ENCODE measurements at regions not wholly inside any gene's neighbourhood (a gene's known extent, or its start where the extent isn't known, plus 50 kb on each side); places are given as distances from the start of the nearest gene placed in this dataset.

- TF ChIP-seq EZH2 (IDR thresholded peaks at IDR 0.05; ENCODE audit: insufficient read depth, poor library complexity, severe bottlenecking) (no peak), EZH2phosphoT487 (IDR thresholded peaks at IDR 0.05; ENCODE audit: insufficient read depth, low read depth) (no peak)
- in situ Hi-C loops (cut with MboI): no loop called here
Observed at GRCh38 chr11:116250155-116250554, 522.6 kb downstream of the BUD13 start.

DNA sequence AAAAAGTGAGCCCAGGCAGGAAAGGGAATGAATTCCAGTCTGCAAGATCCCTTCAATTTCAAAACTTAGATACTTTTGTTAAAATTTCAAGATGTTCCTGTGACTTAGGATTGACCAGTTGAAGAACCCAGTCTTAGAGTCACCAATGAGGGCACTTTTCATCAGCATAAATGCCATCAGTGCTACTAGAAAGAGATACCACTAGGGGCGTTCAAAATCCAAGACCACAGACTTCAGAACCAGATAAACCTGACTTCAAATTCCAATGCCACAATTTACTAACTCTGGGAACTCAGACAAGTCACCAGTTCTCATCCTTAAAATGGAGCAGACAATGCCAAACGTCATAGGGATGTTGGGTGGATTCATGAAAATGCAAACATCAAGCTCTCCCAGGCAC is 523.2 kb downstream of the BUD13 start:
- Histone ChIP-seq H3K79me2 (ENCODE audit: insufficient read depth) (no peaks in the 10 kb centered on the region), H3K9me3 (ENCODE audit: low read depth) (no peaks in the 10 kb centered on the region), H3K9me2 (ENCODE audit: insufficient read depth) (no peaks in the 10 kb centered on the region), H3K9ac (no peak overlapping the region), H2AFZ (no peak overlapping the region), H3F3A (ENCODE audit: insufficient read depth) (no peaks in the 10 kb centered on the region), H3K4me2 (ENCODE audit: unreplicated experiment) (no peak overlapping the region), H4K20me1 (ENCODE audit: insufficient read depth) (no peaks in the 10 kb centered on the region), H3K4me3 (no peak overlapping the region), H3K36me3 (ENCODE audit: low read depth) (no peaks in the 10 kb centered on the region), H3K27me3 (replicated peaks; ENCODE audit: insufficient read depth) (no peaks in the 10 kb centered on the region), H3K4me1 (ENCODE audit: insufficient read depth) (no peaks in the 10 kb centered on the region), H3K27ac (no peak overlapping the region)
- in situ Hi-C loops (cut with MboI): no loop called here
- 5 to 14% methylated on average over 2 of the region's 2 CpGs for WGBS, 2 experiments (ENCODE audit: low coverage in 1 of 2, low lambda C conversion rate in 2 of 2, missing lambda C conversion rate in 2 of 2)
- no peak for DNase-seq
- no peak for TF ChIP-seq EZH2phosphoT487 (IDR thresholded peaks at IDR 0.05; ENCODE audit: insufficient read depth, low read depth)
- TF ChIP-seq EZH2 (IDR thresholded peaks at IDR 0.05; ENCODE audit: insufficient read depth, poor library complexity, severe bottlenecking): no peak

More at GRCh38 chr11:116250155-116250554, 522.6 kb downstream of the BUD13 start:
- H3K27ac ChIP-seq: no peak overlapping the region
- no peaks in the 10 kb centered on the region for H3F3A ChIP-seq (ENCODE audit: insufficient read depth)
- no peak overlapping the region for H3K4me3 ChIP-seq
- H4K20me1 ChIP-seq (ENCODE audit: insufficient read depth): no peaks in the 10 kb centered on the region
- H3K9me3 ChIP-seq (ENCODE audit: low read depth): no peaks in the 10 kb centered on the region
- H3K36me3 ChIP-seq (ENCODE audit: low read depth): no peaks in the 10 kb centered on the region
- no peaks in the 10 kb centered on the region for H3K79me2 ChIP-seq (ENCODE audit: insufficient read depth)
- H3K4me1 ChIP-seq (ENCODE audit: insufficient read depth): no peaks in the 10 kb centered on the region
- DNase-seq: no peak
- no peaks in the 10 kb centered on the region for H3K27me3 ChIP-seq (replicated peaks; ENCODE audit: insufficient read depth)
- H3K9ac ChIP-seq: no peak overlapping the region
- H3K9me2 ChIP-seq (ENCODE audit: insufficient read depth): no peaks in the 10 kb centered on the region
- 46 to 48% methylated on average over 7 of the region's 7 CpGs for WGBS, 2 experiments (ENCODE audit: low coverage in 1 of 2, low lambda C conversion rate in 2 of 2, missing lambda C conversion rate in 2 of 2)
- no peak overlapping the region for H2AFZ ChIP-seq
- H3K4me2 ChIP-seq (ENCODE audit: unreplicated experiment): no peak overlapping the region

DNA sequence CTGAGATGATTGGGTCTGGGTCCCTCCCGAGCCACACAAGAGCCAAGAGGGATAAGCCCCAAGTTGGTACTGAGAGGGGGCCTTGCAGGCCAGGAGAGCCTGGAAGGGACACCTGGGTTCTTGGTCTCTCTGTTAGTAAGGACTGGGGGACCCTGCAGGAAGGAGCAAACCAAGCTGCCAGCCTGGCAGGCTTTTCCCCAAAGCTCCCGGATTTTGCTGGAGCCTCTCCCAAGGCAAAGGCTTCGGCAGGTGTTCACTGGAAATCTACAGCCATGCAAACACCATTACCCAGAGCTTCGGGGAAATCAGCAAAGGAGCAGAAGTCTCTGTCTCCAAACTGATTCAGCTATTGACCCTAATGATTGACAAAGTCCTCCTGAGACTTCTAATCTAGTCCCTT is 527.9 kb downstream of the BUD13 start:
- Histone ChIP-seq H3K27ac (no peak overlapping the region), H3K4me1 (ENCODE audit: insufficient read depth) (no peaks in the 10 kb centered on the region), H3K27me3 (replicated peaks; ENCODE audit: insufficient read depth) (no peaks in the 10 kb centered on the region; the same call in 1 of the 2 replicates), H3K4me2 (ENCODE audit: unreplicated experiment) (no peak overlapping the region), H3K9ac (no peak overlapping the region), H3F3A (ENCODE audit: insufficient read depth) (no peaks in the 10 kb centered on the region), H3K9me3 (ENCODE audit: low read depth) (no peaks in the 10 kb centered on the region), H3K36me3 (ENCODE audit: low read depth) (no peaks in the 10 kb centered on the region), H3K9me2 (ENCODE audit: insufficient read depth) (no peaks in the 10 kb centered on the region), H2AFZ (no peak overlapping the region), H3K4me3 (no peak overlapping the region), H4K20me1 (ENCODE audit: insufficient read depth) (no peaks in the 10 kb centered on the region), H3K79me2 (ENCODE audit: insufficient read depth) (no peaks in the 10 kb centered on the region)
- TF ChIP-seq EZH2 (IDR thresholded peaks at IDR 0.05; ENCODE audit: insufficient read depth, poor library complexity, severe bottlenecking) (no peak), EZH2phosphoT487 (IDR thresholded peaks at IDR 0.05; ENCODE audit: insufficient read depth, low read depth) (no peak)
- DNase-seq: no peak
- 5 to 18% methylated on average over 4 of the region's 4 CpGs for WGBS, 2 experiments (ENCODE audit: low coverage in 1 of 2, low lambda C conversion rate in 2 of 2, missing lambda C conversion rate in 2 of 2)
- in situ Hi-C loops (cut with MboI): no loop called here

- no peaks in the 10 kb centered on the region for H3K9me2 ChIP-seq (ENCODE audit: insufficient read depth)
- TF ChIP-seq EZH2 (IDR thresholded peaks at IDR 0.05; ENCODE audit: insufficient read depth, poor library complexity, severe bottlenecking) (no peak), EZH2phosphoT487 (IDR thresholded peaks at IDR 0.05; ENCODE audit: insufficient read depth, low read depth) (no peak)
- no peak for DNase-seq
- no peaks in the 10 kb centered on the region for H3K79me2 ChIP-seq (ENCODE audit: insufficient read depth)
- no peak overlapping the region for H3K27ac ChIP-seq
- H3K4me1 ChIP-seq (ENCODE audit: insufficient read depth): no peaks in the 10 kb centered on the region
- no peaks in the 10 kb centered on the region for H3F3A ChIP-seq (ENCODE audit: insufficient read depth)
- no peak overlapping the region for H3K4me2 ChIP-seq (ENCODE audit: unreplicated experiment)
- no peak overlapping the region for H3K4me3 ChIP-seq
- in situ Hi-C loops (cut with MboI): no loop called here
- WGBS, 2 experiments (ENCODE audit: low coverage in 1 of 2, low lambda C conversion rate in 2 of 2, missing lambda C conversion rate in 2 of 2): 2 to 3% methylated on average over 8 of the region's 8 CpGs
- H3K27me3 ChIP-seq (replicated peaks; ENCODE audit: insufficient read depth): no peaks in the 10 kb centered on the region; the same call in 1 of the 2 replicates
- no peak overlapping the region for H2AFZ ChIP-seq
- no peaks in the 10 kb centered on the region for H3K36me3 ChIP-seq (ENCODE audit: low read depth)
- no peaks in the 10 kb centered on the region for H4K20me1 ChIP-seq (ENCODE audit: insufficient read depth)
- H3K9ac ChIP-seq: no peak overlapping the region
- H3K9me3 ChIP-seq (ENCODE audit: low read depth): no peaks in the 10 kb centered on the region
Observed at GRCh38 chr11:116244439-116244838, 528.3 kb downstream of the BUD13 start.

- Histone ChIP-seq H3K9me3 (ENCODE audit: low read depth) (no peaks in the 10 kb centered on the region), H3K36me3 (ENCODE audit: low read depth) (no peaks in the 10 kb centered on the region), H3K4me1 (ENCODE audit: insufficient read depth) (no peaks in the 10 kb centered on the region), H3K79me2 (ENCODE audit: insufficient read depth) (no peaks in the 10 kb centered on the region), H3K27ac (no peak overlapping the region), H3K27me3 (replicated peaks; ENCODE audit: insufficient read depth) (no peaks in the 10 kb centered on the region; the same call in 1 of the 2 replicates), H3K4me3 (no peak overlapping the region), H3K9ac (no peak overlapping the region), H3K4me2 (ENCODE audit: unreplicated experiment) (no peak overlapping the region), H2AFZ (no peak overlapping the region), H4K20me1 (ENCODE audit: insufficient read depth) (no peaks in the 10 kb centered on the region), H3F3A (ENCODE audit: insufficient read depth) (no peaks in the 10 kb centered on the region), H3K9me2 (ENCODE audit: insufficient read depth) (no peaks in the 10 kb centered on the region)
- DNase-seq: no peak
- in situ Hi-C loops (cut with MboI): no loop called here
- no peak for TF ChIP-seq EZH2phosphoT487 (IDR thresholded peaks at IDR 0.05; ENCODE audit: insufficient read depth, low read depth)
- no peak for TF ChIP-seq EZH2 (IDR thresholded peaks at IDR 0.05; ENCODE audit: insufficient read depth, poor library complexity, severe bottlenecking)
- 9 to 25% methylated on average over 5 of the region's 5 CpGs for WGBS, 2 experiments (ENCODE audit: low coverage in 1 of 2, low lambda C conversion rate in 2 of 2, missing lambda C conversion rate in 2 of 2)
Observed at GRCh38 chr11:116243991-116244390, 528.8 kb downstream of the BUD13 start.

All from GM23248 (cell line).